ENCODE measurements at regions not wholly inside any gene's neighbourhood (a gene's known extent, or its start where the extent isn't known, plus 50 kb on each side); places are given as distances from the start of the nearest gene placed in this dataset. TPM values are rescaled to one million over a fixed set of nuclear protein-coding genes. Genes with fewer than 3 reads are reported as not detected.

DNA sequence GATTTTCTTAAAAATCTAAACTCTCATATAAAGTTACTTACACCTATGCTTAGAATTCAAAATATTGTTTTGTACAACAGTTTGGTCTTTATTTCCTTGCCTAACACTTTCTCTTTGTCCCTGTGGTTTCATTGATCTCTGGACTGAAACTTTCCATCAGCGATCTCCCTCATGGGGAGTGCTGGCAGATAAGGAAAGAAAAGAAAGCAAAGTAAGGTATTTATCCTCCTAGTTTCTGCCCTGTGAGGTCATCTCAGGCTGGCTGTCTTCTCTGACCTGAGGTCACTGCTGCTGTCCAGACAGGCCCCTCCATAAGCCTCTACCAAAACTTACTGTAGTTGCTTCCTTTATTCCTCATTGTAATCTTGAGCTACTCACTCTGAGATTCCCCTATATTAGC is 57.9 kb upstream of the EPHA6 start:
- Histone ChIP-seq H3K27ac (ENCODE audit: low read depth, low read length) (no peak overlapping the region), H3K27me3 (ENCODE audit: control insufficient read depth, insufficient read depth, low read length) (no peaks in the 10 kb centered on the region), H3K9me3 (ENCODE audit: control insufficient read depth, insufficient read depth, low read length) (peaks cover 25% of the 10 kb centered on the region), H3K4me3 (ENCODE audit: low read depth, low read length) (no peak overlapping the region)
- ChIA-PET POLR2A (no interaction called here), CTCF (no interaction called here)
- no peak for DNase-seq (ENCODE audit: low read depth, low spot score)
- TF ChIP-seq, protein P1, sequence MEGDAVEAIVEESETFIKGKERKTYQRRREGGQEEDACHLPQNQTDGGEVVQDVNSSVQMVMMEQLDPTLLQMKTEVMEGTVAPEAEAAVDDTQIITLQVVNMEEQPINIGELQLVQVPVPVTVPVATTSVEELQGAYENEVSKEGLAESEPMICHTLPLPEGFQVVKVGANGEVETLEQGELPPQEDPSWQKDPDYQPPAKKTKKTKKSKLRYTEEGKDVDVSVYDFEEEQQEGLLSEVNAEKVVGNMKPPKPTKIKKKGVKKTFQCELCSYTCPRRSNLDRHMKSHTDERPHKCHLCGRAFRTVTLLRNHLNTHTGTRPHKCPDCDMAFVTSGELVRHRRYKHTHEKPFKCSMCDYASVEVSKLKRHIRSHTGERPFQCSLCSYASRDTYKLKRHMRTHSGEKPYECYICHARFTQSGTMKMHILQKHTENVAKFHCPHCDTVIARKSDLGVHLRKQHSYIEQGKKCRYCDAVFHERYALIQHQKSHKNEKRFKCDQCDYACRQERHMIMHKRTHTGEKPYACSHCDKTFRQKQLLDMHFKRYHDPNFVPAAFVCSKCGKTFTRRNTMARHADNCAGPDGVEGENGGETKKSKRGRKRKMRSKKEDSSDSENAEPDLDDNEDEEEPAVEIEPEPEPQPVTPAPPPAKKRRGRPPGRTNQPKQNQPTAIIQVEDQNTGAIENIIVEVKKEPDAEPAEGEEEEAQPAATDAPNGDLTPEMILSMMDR (IDR thresholded peaks at IDR 0.05; ENCODE audit: low read depth, low read length) = no peak

DNA sequence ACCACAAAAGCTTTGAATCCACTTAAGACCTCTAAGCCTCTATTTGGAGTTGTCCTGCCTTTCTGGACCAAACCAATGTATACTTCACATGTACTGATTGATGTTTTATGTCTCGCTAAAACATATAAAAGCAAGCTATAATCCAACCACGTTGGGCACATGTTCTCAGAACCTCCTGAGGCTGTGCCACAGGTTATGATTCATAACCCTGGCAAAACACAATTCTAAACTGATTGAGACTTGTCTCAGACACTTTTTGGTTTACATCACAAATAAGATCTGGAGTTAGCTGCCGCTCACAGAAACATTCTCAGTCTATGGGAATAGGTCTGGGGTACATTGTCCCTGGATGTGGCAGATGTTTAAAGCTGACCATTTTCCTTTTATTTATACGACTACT is 53.4 kb upstream of the EPHA6 start:
- TF ChIP-seq, protein P1 (IDR thresholded peaks at IDR 0.05; ENCODE audit: low read depth, low read length) = no peak
- no peak overlapping the region for H3K4me3 ChIP-seq (ENCODE audit: low read depth, low read length)
- no peaks in the 10 kb centered on the region for H3K27me3 ChIP-seq (ENCODE audit: control insufficient read depth, insufficient read depth, low read length)
- DNase-seq (ENCODE audit: low read depth, low spot score) = no peak
- H3K9me3 ChIP-seq (ENCODE audit: control insufficient read depth, insufficient read depth, low read length) = peaks cover 4% of the 10 kb centered on the region; the same call in 1 of the 2 replicates
- ChIA-PET CTCF (no interaction called here), POLR2A (no interaction called here)
- no peak overlapping the region for H3K27ac ChIP-seq (ENCODE audit: low read depth, low read length)

Small RNA genes lying in the stretch of these regions (small RNA-seq; reads per million reads assigned to genes)
- not detected for gene MIR8060 (ENCODE audit: insufficient read length, low read depth)
- not detected for gene RNU6-1094P (ENCODE audit: insufficient read length, low read depth)
